GM18507 (cell line): ENCODE measurements at regions not wholly inside any gene's neighbourhood (a gene's known extent, or its start where the extent isn't known, plus 50 kb on each side); places are given as distances from the start of the nearest gene placed in this dataset.
A peak's percentile ranks its signal among the peaks of the same experiment; 100 is the strongest.
"Not testable (repeated sequence)": the region's sequence is repeated elsewhere in the genome, so short reads cannot be mapped to it uniquely, and the experiment has no call there.

Source experiments
- DNase-seq: peaks from one replicate; pipeline ENCODE4 v3.0.0; 2011; ENCODE audit warnings: low read depth; ENCODE audit not compliant: insufficient read length; ENCODE audit errors: extremely low spot score
- FAIRE-seq: peaks from 2 replicates; lab custom pipeline; 2011; peaks lifted over from hg19 to GRCh38; lab: Jason Lieb, UNC

GRCh38 chr16:17559394-17559793 is 88.6 kb upstream of the XYLT1 start:
- no peak for FAIRE-seq
- no peak for DNase-seq

GRCh38 chr16:17557949-17558348 is 87.2 kb upstream of the XYLT1 start:
- FAIRE-seq (no peak), DNase-seq (no peak)

- DNase-seq = no peak
- FAIRE-seq = no peak
Measured at GRCh38 chr16:17557480-17557879, 86.7 kb upstream of the XYLT1 start.

DNA sequence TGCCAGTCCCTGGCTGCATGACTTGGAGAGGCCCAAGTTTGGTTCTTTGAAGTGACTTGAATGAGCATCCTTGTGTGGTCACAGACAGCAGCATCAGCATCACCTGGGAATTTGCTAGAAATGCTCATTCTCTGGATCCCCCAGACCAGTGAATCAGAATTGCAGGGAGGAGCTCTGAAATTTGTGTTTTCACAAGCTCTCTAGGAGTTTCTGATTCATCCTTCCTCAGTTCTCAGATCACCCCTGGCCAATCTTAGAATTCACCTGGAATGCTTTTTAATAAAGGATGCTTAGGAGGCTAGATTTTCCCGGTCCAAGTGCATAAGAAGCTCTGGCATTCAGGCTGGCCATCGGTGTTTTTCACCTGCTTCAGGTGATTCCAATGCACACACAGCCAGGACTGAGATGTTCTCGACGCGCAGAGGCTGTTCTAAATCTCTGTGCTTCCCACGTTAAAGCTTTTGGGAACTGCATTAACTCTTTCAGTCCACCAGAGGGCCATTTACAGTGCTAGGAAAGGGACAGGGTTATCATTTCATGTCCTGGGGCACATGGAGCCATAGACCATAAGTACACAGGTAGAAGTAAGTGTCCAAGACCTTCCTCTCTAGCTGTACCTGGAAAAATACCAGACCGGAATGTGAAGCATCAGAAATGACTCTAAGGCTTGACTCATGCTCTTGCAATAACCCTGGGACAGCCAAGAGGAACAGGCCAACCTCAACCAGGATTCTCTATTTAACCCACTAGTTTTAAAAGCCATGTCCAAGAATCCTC is 85.7 kb upstream of the XYLT1 start:
- FAIRE-seq (no peak), DNase-seq (peak; percentile 20)

DNA sequence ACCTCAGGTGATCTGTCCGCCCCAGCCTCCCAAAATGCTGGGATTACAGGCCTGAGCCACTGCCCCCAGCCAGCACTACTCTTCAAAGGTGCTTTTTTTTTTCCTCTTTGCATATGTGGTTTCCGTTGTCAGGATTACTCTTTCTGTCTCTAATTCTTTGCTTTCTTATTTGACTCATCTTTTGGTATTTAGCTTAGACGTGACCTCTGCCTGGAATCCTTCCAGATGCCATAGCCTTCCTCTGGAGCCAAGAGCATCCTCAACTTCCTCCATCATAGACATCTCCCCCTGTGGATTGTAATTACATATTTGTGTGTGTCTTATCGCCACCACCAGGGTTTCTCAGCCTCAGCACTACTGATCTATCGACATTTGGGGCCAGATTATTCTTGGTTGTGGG is 84.4 kb upstream of the XYLT1 start:
- FAIRE-seq (no peak), DNase-seq (no peak)

- DNase-seq (no peak), FAIRE-seq (no peak)
Measured at GRCh38 chr16:17552351-17552750, 81.6 kb upstream of the XYLT1 start.

- FAIRE-seq, DNase-seq: not testable (repeated sequence)
Measured at GRCh38 chr16:17551682-17552081, 80.9 kb upstream of the XYLT1 start.

DNA sequence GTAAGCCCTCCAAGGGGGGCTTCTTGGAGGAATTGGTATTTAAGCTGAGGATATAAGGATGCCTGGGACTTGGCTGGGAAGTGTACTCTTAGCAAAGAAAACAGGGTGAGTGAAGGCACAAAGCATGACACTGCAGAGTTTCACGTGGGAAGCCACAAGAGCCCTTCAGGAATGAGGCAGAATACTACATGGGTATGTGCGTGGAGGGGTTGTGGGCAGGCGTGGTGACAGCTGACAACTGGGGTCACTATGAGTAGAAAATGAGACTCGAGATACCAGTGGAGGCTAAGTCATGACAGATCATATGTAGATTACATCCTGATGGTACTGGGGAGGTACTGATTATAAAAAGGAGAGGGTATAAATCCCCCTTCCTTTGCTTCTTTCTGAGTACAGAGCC is 78.1 kb upstream of the XYLT1 start:
- DNase-seq = no peak
- FAIRE-seq = no peak

DNA sequence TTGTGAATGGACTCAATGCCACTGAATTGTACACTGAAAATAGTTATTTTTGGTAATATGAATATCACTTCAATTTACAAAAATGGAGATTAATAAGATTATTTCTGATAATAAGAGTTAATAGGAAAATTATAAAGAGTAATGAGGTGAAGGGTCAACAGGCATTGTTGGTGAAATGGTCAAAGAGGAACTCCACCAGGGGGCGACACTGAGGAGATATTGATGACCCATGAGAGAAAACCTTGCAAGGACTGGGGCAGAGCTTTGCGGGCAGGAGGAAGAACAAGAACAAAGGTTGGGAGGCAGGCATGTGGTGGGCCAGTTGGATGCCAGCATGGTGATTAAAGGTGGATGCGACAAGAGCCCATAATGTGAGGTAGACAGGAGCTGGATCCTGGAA is 74.0 kb upstream of the XYLT1 start:
- no peak for DNase-seq

DNA sequence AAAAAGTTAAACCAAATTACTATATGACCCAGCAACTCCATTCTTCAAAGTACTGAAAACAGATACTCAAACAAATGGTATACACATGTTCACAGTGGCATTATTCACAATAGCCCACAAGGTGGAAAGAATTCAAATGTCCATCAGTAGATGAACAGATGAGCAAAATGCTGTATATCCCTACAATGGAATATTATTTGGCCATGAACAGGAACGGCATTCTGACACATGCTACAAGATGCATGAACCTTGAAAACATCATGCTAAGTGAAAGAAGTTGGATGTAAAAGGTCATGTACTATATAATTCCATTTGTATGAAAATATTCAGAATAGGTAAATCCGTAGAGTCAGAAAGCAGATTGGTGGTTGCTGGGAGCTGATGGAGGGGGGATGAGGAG is 73.5 kb upstream of the XYLT1 start:
- DNase-seq (no peak), FAIRE-seq (no peak)

More for the DNA sequence above, 74.0 kb upstream of the XYLT1 start:
- FAIRE-seq = no peak

- DNase-seq (no peak), FAIRE-seq (no peak)
Measured at GRCh38 chr16:17543073-17543472, 72.3 kb upstream of the XYLT1 start.

- no peak for FAIRE-seq
- DNase-seq = no peak
Measured at GRCh38 chr16:17541324-17541723, 70.6 kb upstream of the XYLT1 start.

- no peak for FAIRE-seq
- DNase-seq = no peak
Measured at GRCh38 chr16:17538927-17539326, 68.2 kb upstream of the XYLT1 start.

DNA sequence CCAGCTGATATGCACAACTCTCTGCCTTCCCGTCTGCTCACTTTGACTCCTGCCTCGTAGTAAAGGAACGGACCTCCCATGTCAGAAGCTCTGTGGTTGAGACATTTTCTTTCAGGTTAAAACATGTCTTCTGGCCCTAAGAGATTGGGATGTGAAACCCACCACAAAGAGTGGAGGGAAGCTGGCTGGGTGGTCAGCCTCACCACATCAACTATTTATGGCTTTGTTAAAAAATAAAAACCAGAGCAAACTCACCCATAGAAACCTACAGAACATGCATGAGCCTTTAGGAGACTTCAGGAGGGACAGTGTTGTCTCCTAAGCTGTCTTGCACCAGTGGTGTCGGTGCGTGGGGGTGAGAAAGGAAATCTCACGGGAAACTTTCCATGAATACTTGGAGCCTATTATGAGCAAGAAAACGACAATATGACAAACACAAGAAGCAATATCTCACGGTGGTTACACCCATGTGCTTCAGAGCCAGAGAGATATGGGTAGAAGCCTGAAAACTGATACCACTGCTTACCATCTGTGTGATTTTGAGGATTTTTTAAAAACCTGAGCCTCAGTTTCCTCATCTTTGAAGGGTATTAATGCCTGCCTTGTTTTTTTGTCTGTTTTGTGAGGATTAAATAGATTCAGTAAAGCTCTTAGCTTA is 61.7 kb upstream of the XYLT1 start:
- no peak for FAIRE-seq
- no peak for DNase-seq

- DNase-seq (peak; percentile 11), FAIRE-seq (peak; percentile 84)
Measured at GRCh38 chr16:17529982-17530760, 59.4 kb upstream of the XYLT1 start.

GRCh38 chr16:17526956-17527937 is 56.5 kb upstream of the XYLT1 start:
- FAIRE-seq (no peak), DNase-seq (no peak)

DNA sequence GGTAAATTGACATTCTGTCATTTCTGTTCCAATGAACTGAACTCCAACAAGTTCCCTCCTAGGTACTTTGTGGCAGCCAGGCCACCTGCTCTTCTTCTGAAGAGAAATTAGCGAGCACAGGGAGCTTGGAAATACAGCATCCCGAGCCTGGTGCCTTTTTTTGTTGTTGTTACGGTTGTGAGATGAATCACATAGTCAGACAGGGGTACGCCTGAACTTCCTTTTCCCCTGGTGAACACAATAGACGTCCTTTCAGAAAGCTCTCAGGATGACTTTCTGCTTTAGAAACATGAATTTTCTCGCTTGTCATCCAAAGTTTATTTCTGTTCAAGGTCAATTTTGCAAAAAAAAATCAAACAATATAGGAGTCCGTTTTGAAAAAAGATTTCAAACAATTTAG is 53.9 kb upstream of the XYLT1 start:
- FAIRE-seq (no peak), DNase-seq (no peak)

DNA sequence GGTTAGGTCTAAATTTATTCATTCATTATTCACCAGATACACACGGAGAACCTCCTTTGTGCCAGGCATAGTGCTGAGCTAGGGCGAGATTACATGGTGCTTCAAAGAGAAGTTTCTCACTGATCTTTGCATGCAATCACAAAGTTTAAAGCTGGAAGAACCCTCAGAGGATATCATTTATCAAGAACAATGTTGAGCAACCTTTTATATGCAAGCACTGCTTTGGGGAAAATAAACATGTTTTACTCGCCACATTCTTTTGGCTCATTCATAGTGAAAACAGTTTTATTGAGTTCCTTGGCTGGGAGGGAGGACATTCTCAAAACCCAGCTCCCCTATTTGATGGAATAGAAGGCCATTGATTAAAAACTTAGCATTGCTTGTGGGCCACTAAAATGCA is 49.8 kb upstream of the XYLT1 start:
- no peak for FAIRE-seq
- DNase-seq = no peak
